H1 (cell line): ENCODE measurements at regions not wholly inside any gene's neighbourhood (a gene's known extent, or its start where the extent isn't known, plus 50 kb on each side); places are given as distances from the start of the nearest gene placed in this dataset.

Experiments
- HDAC6 ChIP-seq: IDR thresholded peaks from one replicate; pipeline ENCODE4 v1.7.1; 2012; ENCODE audit warnings: low read depth, mild to moderate bottlenecking, inconsistent platforms, low read length, moderate library complexity
- PHF8 ChIP-seq: fragments of 200-600 bp; sonication (generic); conservative IDR thresholded peaks from 2 replicates; pipeline ENCODE4 v1.7.1; 2012; ENCODE audit warnings: low read depth, mild to moderate bottlenecking, inconsistent platforms, low read length, moderate library complexity
- RBBP5 ChIP-seq: IDR thresholded peaks from 2 replicates; pipeline ENCODE4 v1.7.1; 2012; ENCODE audit warnings: low read depth, mild to moderate bottlenecking, inconsistent platforms, low read length, moderate library complexity, borderline replicate concordance

- TF ChIP-seq HDAC6 (no peak), PHF8 (no peak), RBBP5 (no peak)
Observed at GRCh38 chr4:153094435-153094834, 109.8 kb upstream of the TRIM2 start (continued).
